H9 (cell line): ENCODE measurements at regions not wholly inside any gene's neighbourhood (a gene's known extent, or its start where the extent isn't known, plus 50 kb on each side); places are given as distances from the start of the nearest gene placed in this dataset.

Source experiments
- DNase-seq: peaks from one replicate; pipeline ENCODE4 v3.0.0-alpha.2; 2017
- H2AFZ ChIP-seq: one replicate; pipeline ENCODE4 v1.6.1; 2013; ENCODE audit warnings: mild to moderate bottlenecking, low read length, control low read depth, moderate library complexity
- H2AK5ac ChIP-seq: 2 replicates; pipeline ENCODE4 v1.6.1; 2013; ENCODE audit warnings: low read length, control low read depth, mixed read lengths; ENCODE audit not compliant: insufficient read length
- H2BK120ac ChIP-seq: one replicate; pipeline ENCODE4 v1.6.1; 2013; ENCODE audit warnings: low read depth, mild to moderate bottlenecking, low read length, control low read depth, inconsistent platforms; ENCODE audit not compliant: poor library complexity, severe bottlenecking
- H2BK12ac ChIP-seq: 2 replicates; pipeline ENCODE4 v1.6.1; 2013; ENCODE audit warnings: low read length, control low read depth, mixed read lengths, low read depth; ENCODE audit not compliant: insufficient read length
- H2BK15ac ChIP-seq: 2 replicates; pipeline ENCODE4 v1.6.1; 2013; ENCODE audit warnings: low read depth, low read length, control low read depth
- H2BK20ac ChIP-seq: one replicate; pipeline ENCODE4 v1.6.1; 2013; ENCODE audit warnings: low read depth, mild to moderate bottlenecking, low read length, control low read depth, inconsistent platforms; ENCODE audit not compliant: poor library complexity, severe bottlenecking
- H2BK5ac ChIP-seq: 2 replicates; pipeline ENCODE4 v1.6.1; 2013; ENCODE audit warnings: low read length, control low read depth, mixed read lengths; ENCODE audit not compliant: insufficient read length
- H3K14ac ChIP-seq: 2 replicates; pipeline ENCODE4 v1.6.1; 2013; ENCODE audit warnings: low read length, control low read depth; ENCODE audit not compliant: insufficient read depth
- H3K18ac ChIP-seq: 2 replicates; pipeline ENCODE4 v1.6.1; 2013; ENCODE audit warnings: low read depth, mild to moderate bottlenecking, mixed read lengths, low read length, control low read depth; ENCODE audit not compliant: insufficient read length
- H3K23ac ChIP-seq: 2 replicates; pipeline ENCODE4 v1.6.1; 2013; ENCODE audit warnings: low read length, control low read depth, mixed read lengths, low read depth; ENCODE audit not compliant: insufficient read length
- H3K23me2 ChIP-seq: 2 replicates; pipeline ENCODE4 v1.6.1; 2013; ENCODE audit warnings: low read depth, mild to moderate bottlenecking, mixed read lengths, low read length, control low read depth; ENCODE audit not compliant: insufficient read length, poor library complexity, severe bottlenecking
- H3K27ac ChIP-seq: 2 replicates; pipeline ENCODE4 v1.5.1; 2013; ENCODE audit warnings: low read length, control low read depth, mixed read lengths, low read depth; ENCODE audit not compliant: insufficient read length
- H3K27me3 ChIP-seq: 2 replicates; pipeline ENCODE4 v1.6.1; 2013; ENCODE audit warnings: low read length, control low read depth, inconsistent platforms; ENCODE audit not compliant: insufficient read depth
- H3K4ac ChIP-seq: 2 replicates; pipeline ENCODE4 v1.6.1; 2013; ENCODE audit warnings: low read depth, mild to moderate bottlenecking, control low read depth, inconsistent platforms, low read length, moderate library complexity
- H3K4me1 ChIP-seq: 2 replicates; pipeline ENCODE4 v1.6.1; 2013; ENCODE audit warnings: low read length, control low read depth, inconsistent platforms; ENCODE audit not compliant: insufficient read depth
- H3K4me2 ChIP-seq: 2 replicates; pipeline ENCODE4 v1.6.1; 2013; ENCODE audit warnings: low read length, control low read depth, mixed read lengths; ENCODE audit not compliant: insufficient read length, insufficient read depth
- H3K56ac ChIP-seq: 2 replicates; pipeline ENCODE4 v1.6.1; 2013; ENCODE audit warnings: low read depth, mild to moderate bottlenecking, mixed read lengths, low read length, control low read depth; ENCODE audit not compliant: insufficient read length
- H3K79me1 ChIP-seq: 2 replicates; pipeline ENCODE4 v1.6.1; 2013; ENCODE audit warnings: low read depth, mild to moderate bottlenecking, moderate library complexity, low read length, control low read depth, inconsistent platforms; ENCODE audit not compliant: insufficient read depth, poor library complexity, severe bottlenecking
- H3K79me2 ChIP-seq: 2 replicates; pipeline ENCODE4 v1.6.1; 2013; ENCODE audit warnings: low read length, control low read depth, inconsistent platforms; ENCODE audit not compliant: insufficient read depth
- H3K9ac ChIP-seq: 2 replicates; pipeline ENCODE4 v1.6.1; 2013; ENCODE audit warnings: low read length, control low read depth, mixed read lengths; ENCODE audit not compliant: insufficient read length; ENCODE audit errors: extremely low read depth
- H3K9me3 ChIP-seq: one replicate; pipeline ENCODE4 v1.6.1; 2013; ENCODE audit warnings: low read depth, low read length, inconsistent platforms; ENCODE audit not compliant: control insufficient read depth
- H3T11ph ChIP-seq: one replicate; pipeline ENCODE4 v1.6.1; 2013; ENCODE audit warnings: mild to moderate bottlenecking, low read length, control low read depth, inconsistent platforms
- H4K20me1 ChIP-seq: one replicate; pipeline ENCODE4 v1.6.1; 2013; ENCODE audit not compliant: control insufficient read depth, insufficient read length, insufficient read depth
- H4K5ac ChIP-seq: 2 replicates; pipeline ENCODE4 v1.6.1; 2013; ENCODE audit warnings: low read depth, mild to moderate bottlenecking, mixed read lengths, low read length, control low read depth; ENCODE audit not compliant: insufficient read length
- H4K8ac ChIP-seq: replicated peaks from 2 replicates; pipeline ENCODE4 v1.6.1; 2013; ENCODE audit warnings: low read length, control low read depth, mixed read lengths, low read depth; ENCODE audit not compliant: insufficient read length
- H4K91ac ChIP-seq: 2 replicates; pipeline ENCODE4 v1.6.1; 2013; ENCODE audit warnings: low read depth, mild to moderate bottlenecking, moderate library complexity, mixed read lengths, low read length, control low read depth; ENCODE audit not compliant: insufficient read length
- H3K27ac Mint-ChIP-seq, 3 experiments: 2 replicates in 2 of 3; 3 replicates in 1 of 3; pipeline ENCODE4 v1.8.0; 2020 to 2021; ENCODE audit warnings: mixed read lengths in 3 of 3, mild to moderate bottlenecking in 1 of 3, moderate library complexity in 1 of 3
- H3K27me3 Mint-ChIP-seq: 2 replicates; pipeline ENCODE4 v1.8.0; 2021; ENCODE audit warnings: low read depth, mild to moderate bottlenecking, moderate library complexity, mixed read lengths
- H3K36me3 Mint-ChIP-seq, 3 experiments: 2 replicates in 2 of 3; 3 replicates in 1 of 3; pipeline ENCODE4 v1.8.0; 2020 to 2021; ENCODE audit warnings: low read depth in 3 of 3, mixed read lengths in 3 of 3; ENCODE audit not compliant: insufficient read depth in 1 of 3
- H3K4me1 Mint-ChIP-seq, 2 experiments: 2 replicates each; pipeline ENCODE4 v1.8.0; 2020; ENCODE audit warnings: mixed read lengths in 2 of 2
- H3K4me3 Mint-ChIP-seq, 2 experiments: 2 replicates in 1 of 2; 3 replicates in 1 of 2; pipeline ENCODE4 v1.8.0; 2020 to 2021; ENCODE audit warnings: mild to moderate bottlenecking in 2 of 2, mixed read lengths in 2 of 2, moderate library complexity in 1 of 2
- H3K9me3 Mint-ChIP-seq, 2 experiments: 2 replicates in 1 of 2; 3 replicates in 1 of 2; pipeline ENCODE4 v1.8.0; 2020; ENCODE audit warnings: mild to moderate bottlenecking in 2 of 2, mixed read lengths in 2 of 2, moderate library complexity in 1 of 2
- CTCF ChIP-seq: fragments of 200-600 bp; sonication (generic); conservative IDR thresholded peaks from 3 replicates; pipeline ENCODE4 v1.8.0; 2021; ENCODE audit warnings: antibody characterized with exemption, mild to moderate bottlenecking
- WGBS: extraction: QIAGEN DNeasy Blood & Tissue Kit; methylation state at CpG from one replicate; pipeline ENCODE4 v1.1.7; 2013; ENCODE audit warnings: missing lambda C conversion rate, low lambda C conversion rate, mixed read lengths; ENCODE audit not compliant: insufficient read length; ENCODE audit errors: extremely low coverage; 5-methylcytosine and 5-hydroxymethylcytosine counted together

- Mint-ChIP-seq H3K27me3 (no peaks in the 10 kb centered on the region), H3K9me3 (no peaks in the 10 kb centered on the region; a peak in 1 of 5 replicates), H3K4me3 (no peak overlapping the region), H3K36me3 (no peaks in the 10 kb centered on the region), H3K27ac (no peak overlapping the region), H3K4me1 (peaks cover 0 to 6% of the 10 kb centered on the region in 2 experiments; a peak in 2 of 4 replicates)
- Histone ChIP-seq H3K4me2 (no peak overlapping the region), H2AK5ac (no peak overlapping the region), H3K23me2 (no peaks in the 10 kb centered on the region), H4K8ac (no peak overlapping the region), H2BK120ac (no peak overlapping the region), H3K79me1 (no peaks in the 10 kb centered on the region), H3K4ac (no peak overlapping the region), H3K9ac (no peak overlapping the region), H3K14ac (no peak overlapping the region), H4K5ac (no peak overlapping the region), H3K9me3 (no peaks in the 10 kb centered on the region), H3T11ph (no peak overlapping the region), H3K79me2 (no peaks in the 10 kb centered on the region), H2AFZ (no peak overlapping the region), H4K20me1 (no peaks in the 10 kb centered on the region), H4K91ac (no peak overlapping the region), H3K27ac (no peak overlapping the region), H3K4me1 (no peaks in the 10 kb centered on the region), H2BK12ac (no peak overlapping the region), H3K27me3 (no peaks in the 10 kb centered on the region), H3K18ac (no peak overlapping the region), H2BK5ac (no peak overlapping the region), H3K56ac (no peak overlapping the region), H2BK20ac (no peak overlapping the region), H3K23ac (no peak overlapping the region), H2BK15ac (no peak overlapping the region)
- no CpG with 5 or more reads among the region's 7 CpGs for WGBS
- TF ChIP-seq CTCF = no peak
- no peak for DNase-seq
Measured at GRCh38 chr4:188254211-188254610, 115.0 kb downstream of the TRIML1 start.
